Mesothelial cell of epicardium (in vitro differentiated cells): ENCODE measurements at regions not wholly inside any gene's neighbourhood (a gene's known extent, or its start where the extent isn't known, plus 50 kb on each side); places are given as distances from the start of the nearest gene placed in this dataset.

ENCODE experiments used
- DNase-seq, 2 experiments: peaks; one replicate each; pipeline ENCODE4 v3.0.0; 2021; ENCODE audit warnings: low spot score in 2 of 2; ENCODE audit not compliant: unreplicated experiment in 2 of 2
- H3K27ac Mint-ChIP-seq: 2 replicates; pipeline ENCODE4 v1.8.0; 2021; ENCODE audit warnings: mixed read lengths
- H3K27me3 Mint-ChIP-seq: 2 replicates; pipeline ENCODE4 v1.8.0; 2021; ENCODE audit warnings: low read depth, mixed read lengths
- H3K36me3 Mint-ChIP-seq: 2 replicates; pipeline ENCODE4 v1.8.0; 2021; ENCODE audit warnings: mixed read lengths
- H3K4me1 Mint-ChIP-seq: 2 replicates; pipeline ENCODE4 v1.8.0; 2021; ENCODE audit warnings: mixed read lengths
- H3K4me3 Mint-ChIP-seq: 2 replicates; pipeline ENCODE4 v1.8.0; 2021; ENCODE audit warnings: mild to moderate bottlenecking, moderate library complexity, mixed read lengths
- H3K9me3 Mint-ChIP-seq: 2 replicates; pipeline ENCODE4 v1.8.0; 2021; ENCODE audit warnings: mixed read lengths
- TF ChIP-seq, protein P1 (sequence below): fragments of 200-600 bp; sonication (generic); IDR thresholded peaks from one replicate; pipeline ENCODE4 v1.5.0; 2021; ENCODE audit warnings: antibody characterized with exemption; ENCODE audit not compliant: unreplicated experiment

DNA sequence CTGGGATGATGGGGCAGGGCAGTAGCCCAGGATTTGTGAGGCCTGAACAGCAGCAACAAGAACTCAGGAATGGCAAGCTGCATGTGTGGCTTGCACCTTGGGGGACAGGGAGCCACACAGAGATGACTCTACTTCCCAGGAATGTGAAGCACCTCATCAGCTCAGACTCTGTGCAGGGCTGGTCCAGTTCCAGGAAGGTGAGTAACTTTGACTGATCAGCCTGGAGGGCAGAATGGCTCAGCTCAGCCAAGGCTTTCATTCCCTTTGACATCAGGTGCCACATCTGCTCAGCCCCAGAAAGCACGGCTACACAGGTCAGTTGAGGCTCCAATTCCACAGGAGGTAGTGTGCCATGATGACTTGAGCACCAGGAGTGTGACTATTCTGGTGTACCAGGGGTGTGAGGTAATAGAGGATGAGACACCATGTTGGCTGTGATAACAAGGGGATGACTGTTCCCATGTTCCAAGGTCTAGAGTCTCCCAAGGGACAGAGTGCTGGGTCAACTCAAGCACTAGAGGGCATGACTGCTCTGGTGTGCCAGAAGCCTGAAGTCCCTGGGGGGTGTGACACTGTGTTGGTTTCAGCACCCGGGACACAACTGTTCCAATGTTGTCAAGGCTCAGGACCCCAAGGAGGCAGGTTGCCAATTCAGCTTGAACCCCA, 625.8 kb upstream of the ADGRL2 start:
- H3K4me1 Mint-ChIP-seq, result no peaks in the 10 kb centered on the region
- TF ChIP-seq, protein P1, sequence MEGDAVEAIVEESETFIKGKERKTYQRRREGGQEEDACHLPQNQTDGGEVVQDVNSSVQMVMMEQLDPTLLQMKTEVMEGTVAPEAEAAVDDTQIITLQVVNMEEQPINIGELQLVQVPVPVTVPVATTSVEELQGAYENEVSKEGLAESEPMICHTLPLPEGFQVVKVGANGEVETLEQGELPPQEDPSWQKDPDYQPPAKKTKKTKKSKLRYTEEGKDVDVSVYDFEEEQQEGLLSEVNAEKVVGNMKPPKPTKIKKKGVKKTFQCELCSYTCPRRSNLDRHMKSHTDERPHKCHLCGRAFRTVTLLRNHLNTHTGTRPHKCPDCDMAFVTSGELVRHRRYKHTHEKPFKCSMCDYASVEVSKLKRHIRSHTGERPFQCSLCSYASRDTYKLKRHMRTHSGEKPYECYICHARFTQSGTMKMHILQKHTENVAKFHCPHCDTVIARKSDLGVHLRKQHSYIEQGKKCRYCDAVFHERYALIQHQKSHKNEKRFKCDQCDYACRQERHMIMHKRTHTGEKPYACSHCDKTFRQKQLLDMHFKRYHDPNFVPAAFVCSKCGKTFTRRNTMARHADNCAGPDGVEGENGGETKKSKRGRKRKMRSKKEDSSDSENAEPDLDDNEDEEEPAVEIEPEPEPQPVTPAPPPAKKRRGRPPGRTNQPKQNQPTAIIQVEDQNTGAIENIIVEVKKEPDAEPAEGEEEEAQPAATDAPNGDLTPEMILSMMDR, result no peak
- no peaks in the 10 kb centered on the region for H3K27me3 Mint-ChIP-seq
- no peak overlapping the region for H3K4me3 Mint-ChIP-seq
- no peak overlapping the region for H3K27ac Mint-ChIP-seq
- peaks cover 52% of the 10 kb centered on the region for H3K9me3 Mint-ChIP-seq
- peaks cover 7% of the 10 kb centered on the region for H3K36me3 Mint-ChIP-seq
- DNase-seq, result no peak

DNA sequence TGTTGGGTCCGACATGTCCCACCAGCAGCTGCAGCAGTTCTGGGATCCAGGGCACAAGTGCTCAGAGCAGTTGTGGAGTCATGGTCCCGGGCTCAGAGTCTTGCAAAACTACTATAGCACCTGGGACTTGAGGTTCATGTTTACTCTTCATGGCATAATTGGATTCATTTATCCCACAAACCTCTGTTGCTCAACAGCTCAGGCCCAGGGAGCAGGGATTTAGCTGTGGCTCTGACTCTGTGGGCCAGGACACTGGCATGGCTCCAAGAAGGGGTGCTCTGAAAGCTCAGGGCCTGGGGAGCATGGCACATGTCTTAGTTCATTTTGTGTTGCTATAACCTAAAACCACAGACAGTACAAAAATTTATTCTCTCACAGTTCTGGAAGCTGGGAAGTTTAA, 626.7 kb upstream of the ADGRL2 start:
- TF ChIP-seq, protein P1, result no peak
- peaks cover 56% of the 10 kb centered on the region for H3K9me3 Mint-ChIP-seq
- no peaks in the 10 kb centered on the region for H3K27me3 Mint-ChIP-seq
- peaks cover 9% of the 10 kb centered on the region for H3K36me3 Mint-ChIP-seq
- H3K4me1 Mint-ChIP-seq, result no peaks in the 10 kb centered on the region
- no peak overlapping the region for H3K27ac Mint-ChIP-seq
- no peak for DNase-seq
- no peak overlapping the region for H3K4me3 Mint-ChIP-seq

DNA sequence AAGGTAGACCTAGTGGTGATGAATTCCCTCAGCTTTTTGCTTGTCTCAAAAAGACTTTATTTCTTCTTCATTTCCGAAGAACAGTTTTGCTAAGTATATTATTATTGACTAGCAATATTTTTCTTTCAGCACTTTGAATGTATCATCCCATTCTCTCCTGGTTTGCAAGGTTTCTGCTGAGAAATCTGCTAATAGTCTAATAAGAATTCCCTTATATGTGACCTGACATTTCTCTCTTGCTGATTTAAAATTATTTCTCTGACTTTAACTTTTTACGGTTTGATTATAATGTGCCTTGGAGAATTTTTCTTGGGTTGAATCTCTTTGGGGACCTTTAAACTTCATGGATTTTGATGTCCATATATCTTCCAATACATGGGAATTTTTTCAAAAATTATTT, 628.3 kb upstream of the ADGRL2 start:
- Mint-ChIP-seq H3K4me3 (no peak overlapping the region), H3K27ac (no peak overlapping the region), H3K27me3 (no peaks in the 10 kb centered on the region), H3K9me3 (peaks cover 51% of the 10 kb centered on the region), H3K36me3 (peaks cover 9% of the 10 kb centered on the region), H3K4me1 (no peaks in the 10 kb centered on the region)
- DNase-seq, result no peak
- TF ChIP-seq, protein P1, result no peak

DNA sequence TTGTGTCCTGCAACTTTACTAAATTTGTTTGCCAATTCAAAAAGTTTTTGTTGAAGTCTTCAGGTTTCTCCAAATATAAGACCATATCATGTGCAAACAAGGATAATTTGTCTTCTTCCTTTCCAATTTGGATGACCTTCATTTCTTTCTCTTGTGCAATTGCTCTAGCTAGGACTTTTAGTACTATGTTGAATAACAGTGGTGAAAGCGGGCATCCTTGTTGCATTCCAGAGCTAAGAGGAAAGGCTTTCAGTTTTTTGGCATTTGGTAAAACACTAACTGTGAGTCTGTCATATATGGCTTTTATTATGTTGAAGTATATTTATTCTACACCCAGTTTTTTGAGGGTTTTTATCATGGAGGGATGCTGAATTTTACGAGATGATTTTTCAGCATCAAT, 630.0 kb upstream of the ADGRL2 start:
- Mint-ChIP-seq H3K4me3 (no peak overlapping the region), H3K27ac (no peak overlapping the region), H3K36me3 (peaks cover 9% of the 10 kb centered on the region), H3K9me3 (peaks cover 48% of the 10 kb centered on the region), H3K27me3 (no peaks in the 10 kb centered on the region), H3K4me1 (no peaks in the 10 kb centered on the region)
- TF ChIP-seq, protein P1, result no peak
- no peak for DNase-seq

DNA sequence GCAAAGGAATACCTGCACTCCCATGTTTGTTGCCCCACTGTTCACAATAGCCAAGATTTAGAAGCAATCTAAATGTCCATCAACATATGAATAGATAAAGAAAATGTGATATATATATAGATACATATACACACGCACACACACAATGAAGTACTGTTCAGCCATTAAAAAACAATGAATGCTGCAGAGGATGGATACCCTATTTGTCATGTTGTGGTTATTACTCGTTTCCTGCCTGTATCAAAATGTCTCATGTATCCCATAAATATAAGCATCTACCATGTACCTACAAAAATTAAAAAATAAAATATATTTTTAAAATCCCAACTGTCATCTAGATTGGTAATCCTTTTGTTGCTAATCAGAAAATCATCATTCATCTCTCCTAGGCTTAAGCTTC, 634.8 kb upstream of the ADGRL2 start:
- Mint-ChIP-seq H3K4me1 (no peaks in the 10 kb centered on the region), H3K4me3 (no peak overlapping the region), H3K27me3 (no peaks in the 10 kb centered on the region), H3K9me3 (peaks cover 32% of the 10 kb centered on the region), H3K27ac (no peak overlapping the region), H3K36me3 (peaks cover 10% of the 10 kb centered on the region)
- no peak for DNase-seq
- TF ChIP-seq, protein P1, result no peak

DNA sequence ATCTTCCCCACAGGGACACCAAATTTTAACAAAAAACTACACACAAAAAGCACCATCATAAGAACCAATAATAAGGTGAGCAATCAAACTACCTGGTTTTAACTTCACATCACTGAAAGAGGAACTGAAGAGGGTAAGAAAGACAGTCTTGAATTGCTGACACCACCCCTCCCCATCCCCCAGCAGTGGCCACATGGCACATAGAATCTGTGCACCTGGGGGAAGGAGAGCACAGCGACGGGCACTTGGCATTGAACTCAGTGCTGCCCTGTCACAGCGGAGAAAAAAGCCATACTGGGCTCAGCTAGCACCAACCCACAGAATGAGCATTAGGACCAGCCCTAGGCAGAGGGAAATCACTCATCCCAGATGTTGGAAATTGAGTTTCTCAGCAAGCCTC, 640.0 kb upstream of the ADGRL2 start:
- no peaks in the 10 kb centered on the region for H3K27me3 Mint-ChIP-seq
- H3K4me1 Mint-ChIP-seq, result peaks cover 36% of the 10 kb centered on the region
- peaks cover 5% of the 10 kb centered on the region for H3K36me3 Mint-ChIP-seq
- TF ChIP-seq, protein P1, result no peak
- H3K27ac Mint-ChIP-seq, result no peak overlapping the region
- H3K9me3 Mint-ChIP-seq, result peaks cover 14% of the 10 kb centered on the region
- no peak overlapping the region for H3K4me3 Mint-ChIP-seq
- no peak for DNase-seq
